DND-41 (cell line): ENCODE measurements at regions not wholly inside any gene's neighbourhood (a gene's known extent, or its start where the extent isn't known, plus 50 kb on each side); places are given as distances from the start of the nearest gene placed in this dataset.

Experiments used
- CTCF ChIP-seq: IDR thresholded peaks from 2 replicates; pipeline ENCODE4 v1.5.1; 2012; ENCODE audit warnings: borderline replicate concordance, low read length, moderate library complexity, mild to moderate bottlenecking; ENCODE audit not compliant: poor library complexity, severe bottlenecking; ENCODE audit errors: extremely low read depth
- EZH2 ChIP-seq: IDR thresholded peaks from 3 replicates; pipeline ENCODE4 v1.6.1; 2012; ENCODE audit warnings: borderline replicate concordance, low read depth, mild to moderate bottlenecking, moderate library complexity, low read length, inconsistent platforms; ENCODE audit not compliant: severe bottlenecking

- TF ChIP-seq CTCF (no peak), EZH2 (no peak)
Observed at GRCh38 chr4:74654230-74654681, 140.1 kb downstream of the BTC start.
